ENCODE measurements at regions not wholly inside any gene's neighbourhood (a gene's known extent, or its start where the extent isn't known, plus 50 kb on each side); places are given as distances from the start of the nearest gene placed in this dataset.

DNA sequence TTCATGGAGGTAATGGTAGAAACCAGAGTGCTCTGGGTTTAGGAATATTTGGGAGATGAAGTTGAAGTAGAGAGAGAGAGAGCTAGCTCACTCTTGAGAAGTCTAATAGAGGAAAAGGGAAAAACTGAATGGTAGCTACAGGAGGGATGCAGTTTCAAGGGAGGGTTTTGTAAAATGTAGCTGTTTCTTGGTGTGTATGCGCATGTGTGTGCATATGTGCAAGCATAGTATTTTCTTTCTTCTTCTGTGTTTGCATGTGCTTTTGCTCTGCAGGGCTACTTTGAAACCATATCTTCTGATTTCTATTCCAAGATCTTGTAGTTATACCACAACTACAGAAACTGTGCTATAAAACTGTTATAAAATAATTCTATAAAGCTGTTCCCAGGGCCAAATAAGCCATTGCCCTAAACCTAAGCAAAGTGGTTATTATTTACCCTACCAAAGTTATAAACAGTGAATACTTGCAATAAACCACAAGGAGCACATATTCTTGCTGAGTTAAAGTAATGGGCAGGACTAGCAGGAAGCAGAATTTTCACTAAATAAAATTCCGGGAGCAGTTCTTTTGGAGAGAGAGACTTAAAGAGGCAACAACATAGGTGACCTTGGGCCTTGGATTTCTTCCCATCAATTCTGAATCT is 145.3 kb upstream of the ZNF521 start:
- ChIA-PET POLR2A (no interaction called here), CTCF (interaction anchor here (0.5 kb wide), 1 partner anchor 10 kb away, joined by 5 read pairs; no protein-coding TSS in a partner anchor)

DNA sequence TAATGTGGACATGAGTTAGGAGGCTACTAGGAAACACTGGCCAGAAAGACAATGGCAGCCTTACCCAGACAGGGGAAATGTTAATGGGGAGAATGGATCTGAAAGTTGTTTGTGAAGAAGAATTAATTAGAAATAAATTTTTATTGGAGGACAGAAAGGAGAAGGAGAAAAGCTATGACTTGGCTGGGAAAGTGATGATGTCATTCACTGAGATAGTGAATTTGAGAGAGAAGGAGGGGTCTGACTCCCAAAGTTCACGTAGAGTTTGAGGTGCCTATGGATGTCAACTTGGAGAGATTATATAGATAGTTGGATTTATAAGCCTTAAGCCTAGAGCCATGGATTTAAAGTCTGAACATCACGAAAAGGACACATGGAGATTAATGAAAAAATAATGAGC is 144.6 kb upstream of the ZNF521 start:
- no peaks in the 10 kb centered on the region for H3K79me2 ChIP-seq (ENCODE audit: control insufficient read depth, insufficient read depth, low read length)
- peaks cover 0 to 3% (median 0%) of the 10 kb centered on the region in 3 donors for H3K9me3 ChIP-seq (ENCODE audit: control extremely low read depth in 1 of 3, control insufficient read depth in 2 of 3, insufficient read depth in 1 of 3, low read length in 2 of 3)
- no peaks in the 10 kb centered on the region for H3K4me1 ChIP-seq (ENCODE audit: control insufficient read depth in 2 of 2, insufficient read depth in 2 of 2, low read length in 2 of 2)
- ChIA-PET POLR2A (no interaction called here), CTCF (interaction anchor here (0.5 kb wide), 1 partner anchor 9 kb away, joined by 5 read pairs; no protein-coding TSS in a partner anchor)
- WGBS (ENCODE audit: insufficient coverage), result no CpG with 5 or more reads among the region's 2 CpGs
- H3K27ac ChIP-seq (ENCODE audit: low read length in 2 of 2), result no peak overlapping the region
- ATAC-seq (ENCODE audit: low read depth) (no peak), DNase-seq (no peak)
- no peak overlapping the region for H2AFZ ChIP-seq (ENCODE audit: insufficient read depth, low read depth, low read length, poor library complexity, severe bottlenecking)
- no peaks in the 10 kb centered on the region for H4K20me1 ChIP-seq (ENCODE audit: control insufficient read depth, insufficient read depth, low read length, poor library complexity, severe bottlenecking)
- no peaks in the 10 kb centered on the region for H3K4me1 Mint-ChIP-seq
- intact Hi-C loops (cut with micrococcal nuclease), result no loop called here
- H3K27ac Mint-ChIP-seq, result no peak overlapping the region
- no peaks in the 10 kb centered on the region for H3K27me3 ChIP-seq (replicated peaks in 1 of 4; ENCODE audit: control extremely low read depth in 1 of 4, control insufficient read depth in 3 of 4, insufficient read depth in 4 of 4, low read length in 3 of 4)
- no peak for TF ChIP-seq EZH2 (IDR thresholded peaks at IDR 0.05; ENCODE audit: borderline replicate concordance, insufficient read depth, low read depth, low read length, poor library complexity, severe bottlenecking)
- TF ChIP-seq, protein P1, sequence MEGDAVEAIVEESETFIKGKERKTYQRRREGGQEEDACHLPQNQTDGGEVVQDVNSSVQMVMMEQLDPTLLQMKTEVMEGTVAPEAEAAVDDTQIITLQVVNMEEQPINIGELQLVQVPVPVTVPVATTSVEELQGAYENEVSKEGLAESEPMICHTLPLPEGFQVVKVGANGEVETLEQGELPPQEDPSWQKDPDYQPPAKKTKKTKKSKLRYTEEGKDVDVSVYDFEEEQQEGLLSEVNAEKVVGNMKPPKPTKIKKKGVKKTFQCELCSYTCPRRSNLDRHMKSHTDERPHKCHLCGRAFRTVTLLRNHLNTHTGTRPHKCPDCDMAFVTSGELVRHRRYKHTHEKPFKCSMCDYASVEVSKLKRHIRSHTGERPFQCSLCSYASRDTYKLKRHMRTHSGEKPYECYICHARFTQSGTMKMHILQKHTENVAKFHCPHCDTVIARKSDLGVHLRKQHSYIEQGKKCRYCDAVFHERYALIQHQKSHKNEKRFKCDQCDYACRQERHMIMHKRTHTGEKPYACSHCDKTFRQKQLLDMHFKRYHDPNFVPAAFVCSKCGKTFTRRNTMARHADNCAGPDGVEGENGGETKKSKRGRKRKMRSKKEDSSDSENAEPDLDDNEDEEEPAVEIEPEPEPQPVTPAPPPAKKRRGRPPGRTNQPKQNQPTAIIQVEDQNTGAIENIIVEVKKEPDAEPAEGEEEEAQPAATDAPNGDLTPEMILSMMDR (IDR thresholded peaks at IDR 0.05), result no peak
- H3K36me3 ChIP-seq (replicated peaks in 1 of 2; ENCODE audit: control extremely low read depth in 1 of 2, control insufficient read depth in 1 of 2, extremely low read depth in 1 of 2, insufficient read depth in 2 of 2, low read length in 1 of 2), result no peaks in the 10 kb centered on the region
- H3K4me2 ChIP-seq (replicated peaks; ENCODE audit: low read depth, low read length, poor library complexity, severe bottlenecking), result no peak overlapping the region
- H3K4me3 Mint-ChIP-seq, result no peak overlapping the region
- H3K4me3 ChIP-seq (ENCODE audit: control extremely low read depth in 1 of 5, extremely low read depth in 1 of 5, insufficient read depth in 1 of 5, low read depth in 2 of 5, low read length in 4 of 5), result no peak overlapping the region
- H3K27me3 Mint-ChIP-seq, result peaks cover 3% of the 10 kb centered on the region
- peaks cover 3% of the 10 kb centered on the region for H3K9me3 Mint-ChIP-seq (ENCODE audit: insufficient read depth)
- H3K9ac ChIP-seq (ENCODE audit: low read length), result no peak overlapping the region

More for the DNA sequence above, 145.3 kb upstream of the ZNF521 start:
- TF ChIP-seq, protein P1 (IDR thresholded peaks at IDR 0.05), result no peak
- TF ChIP-seq EZH2 (IDR thresholded peaks at IDR 0.05; ENCODE audit: borderline replicate concordance, insufficient read depth, low read depth, low read length, poor library complexity, severe bottlenecking), result no peak
- Histone ChIP-seq H2AFZ (ENCODE audit: insufficient read depth, low read depth, low read length, poor library complexity, severe bottlenecking) (no peak overlapping the region), H3K36me3 (replicated peaks in 1 of 2; ENCODE audit: control extremely low read depth in 1 of 2, control insufficient read depth in 1 of 2, extremely low read depth in 1 of 2, insufficient read depth in 2 of 2, low read length in 1 of 2) (no peaks in the 10 kb centered on the region), H3K9ac (ENCODE audit: low read length) (no peak overlapping the region), H3K9me3 (ENCODE audit: control extremely low read depth in 1 of 3, control insufficient read depth in 2 of 3, insufficient read depth in 1 of 3, low read length in 2 of 3) (peaks cover 0 to 3% (median 0%) of the 10 kb centered on the region in 3 donors), H3K4me2 (replicated peaks; ENCODE audit: low read depth, low read length, poor library complexity, severe bottlenecking) (no peak overlapping the region), H3K4me1 (ENCODE audit: control insufficient read depth in 2 of 2, insufficient read depth in 2 of 2, low read length in 2 of 2) (no peaks in the 10 kb centered on the region), H3K27ac (ENCODE audit: low read length in 2 of 2) (no peak overlapping the region), H3K4me3 (ENCODE audit: control extremely low read depth in 1 of 5, extremely low read depth in 1 of 5, insufficient read depth in 1 of 5, low read depth in 2 of 5, low read length in 4 of 5) (no peak overlapping the region), H4K20me1 (ENCODE audit: control insufficient read depth, insufficient read depth, low read length, poor library complexity, severe bottlenecking) (no peaks in the 10 kb centered on the region), H3K79me2 (ENCODE audit: control insufficient read depth, insufficient read depth, low read length) (no peaks in the 10 kb centered on the region), H3K27me3 (replicated peaks in 1 of 4; ENCODE audit: control extremely low read depth in 1 of 4, control insufficient read depth in 3 of 4, insufficient read depth in 4 of 4, low read length in 3 of 4) (no peaks in the 10 kb centered on the region)
- DNase-seq (no peak), ATAC-seq (ENCODE audit: low read depth) (no peak)
- no peaks in the 10 kb centered on the region for H3K4me1 Mint-ChIP-seq
- intact Hi-C loops (cut with micrococcal nuclease), result no loop called here
- H3K27me3 Mint-ChIP-seq, result peaks cover 7% of the 10 kb centered on the region
- WGBS (ENCODE audit: insufficient coverage), result no CpG with 5 or more reads among the region's 2 CpGs
- H3K27ac Mint-ChIP-seq, result peak overlapping the region; percentile 22
- peaks cover 3% of the 10 kb centered on the region for H3K9me3 Mint-ChIP-seq (ENCODE audit: insufficient read depth)
- H3K4me3 Mint-ChIP-seq, result no peak overlapping the region

Measured in B cell (primary cell).